SKM-1 (cell line): ENCODE measurements at regions not wholly inside any gene's neighbourhood (a gene's known extent, or its start where the extent isn't known, plus 50 kb on each side); places are given as distances from the start of the nearest gene placed in this dataset.

Experiments used
- DNase-seq: peaks from one replicate; lab custom pipeline; 2025; ENCODE audit not compliant: unreplicated experiment; lab: John Stamatoyannopoulos, UW

DNA sequence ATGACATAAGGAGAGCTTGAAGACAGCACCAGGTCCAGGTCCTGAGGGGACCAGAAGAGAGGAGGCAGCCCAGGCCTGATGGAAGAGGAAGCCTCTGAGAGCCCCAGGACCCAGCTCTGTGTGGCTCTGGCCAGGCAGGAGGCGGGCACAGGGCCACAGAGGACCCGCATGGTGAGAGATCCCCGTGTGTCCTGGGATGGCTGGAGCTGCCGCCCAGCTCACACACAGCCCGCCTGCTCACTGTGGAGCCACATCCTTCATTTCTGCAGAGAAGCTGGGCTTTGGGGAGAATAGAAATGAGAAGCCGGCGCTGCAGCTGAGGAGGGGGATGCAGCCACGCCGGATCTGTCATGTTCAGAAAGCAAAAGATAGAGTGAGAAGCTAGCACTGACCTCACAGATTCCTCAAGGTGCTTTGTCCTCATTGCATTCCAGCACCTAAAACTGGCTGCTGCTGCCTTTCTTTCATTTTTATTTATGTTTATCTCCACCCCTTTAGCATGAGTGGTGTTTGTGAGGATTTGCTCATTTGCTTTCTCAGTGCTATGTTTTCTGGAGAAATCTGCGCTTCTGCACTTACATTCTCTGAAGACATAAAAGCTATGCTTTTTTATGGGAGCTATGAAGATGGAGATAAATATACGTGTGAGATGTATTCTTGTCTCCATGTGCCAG lies 307.6 kb upstream of the MYT1L start:
- no peak for DNase-seq

DNA sequence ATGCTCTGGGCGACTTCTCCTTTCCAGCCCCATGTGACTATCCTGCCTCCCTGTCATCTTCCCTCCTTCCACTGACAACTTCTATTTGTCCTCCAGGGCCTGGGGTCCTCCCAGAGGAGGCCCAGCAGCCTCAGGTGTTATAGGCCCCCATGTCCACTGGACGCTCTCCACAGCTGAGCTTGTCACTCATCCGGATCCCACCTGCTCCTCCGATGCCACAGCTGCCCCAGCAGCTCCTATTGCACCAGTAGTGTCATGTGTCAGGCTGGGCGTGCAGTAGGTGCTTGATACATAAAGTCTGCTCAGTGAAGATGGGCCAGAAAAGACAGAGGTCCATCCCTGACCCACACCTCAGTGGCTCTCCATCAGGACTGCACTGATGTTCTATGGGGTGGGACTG lies 305.7 kb upstream of the MYT1L start:
- DNase-seq = no peak

DNA sequence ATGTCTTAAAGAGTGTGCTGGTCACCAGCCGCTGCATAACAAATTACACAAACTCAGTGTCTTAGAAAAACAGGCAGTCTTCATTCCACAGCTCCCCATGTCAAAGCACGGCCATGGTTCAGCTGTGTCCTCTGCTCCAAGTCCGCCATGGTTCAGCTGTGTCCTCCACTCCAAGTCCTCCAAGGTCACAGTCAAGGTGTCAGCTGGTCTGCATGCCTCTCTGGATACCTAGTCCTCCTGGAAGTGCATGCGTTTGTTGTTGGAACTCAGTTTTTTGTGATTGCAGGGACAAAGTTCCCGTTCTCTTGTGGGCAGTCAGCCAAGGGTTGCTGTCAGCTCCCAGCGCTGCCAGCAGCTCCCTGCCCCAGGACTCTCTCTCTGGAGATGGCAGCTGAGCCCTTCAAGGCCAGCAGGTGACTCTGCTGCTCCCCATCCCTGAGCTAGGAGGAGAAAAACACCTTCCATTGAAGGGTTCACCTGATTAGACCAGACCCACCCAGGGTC lies 304.0 kb upstream of the MYT1L start:
- DNase-seq = no peak

DNA sequence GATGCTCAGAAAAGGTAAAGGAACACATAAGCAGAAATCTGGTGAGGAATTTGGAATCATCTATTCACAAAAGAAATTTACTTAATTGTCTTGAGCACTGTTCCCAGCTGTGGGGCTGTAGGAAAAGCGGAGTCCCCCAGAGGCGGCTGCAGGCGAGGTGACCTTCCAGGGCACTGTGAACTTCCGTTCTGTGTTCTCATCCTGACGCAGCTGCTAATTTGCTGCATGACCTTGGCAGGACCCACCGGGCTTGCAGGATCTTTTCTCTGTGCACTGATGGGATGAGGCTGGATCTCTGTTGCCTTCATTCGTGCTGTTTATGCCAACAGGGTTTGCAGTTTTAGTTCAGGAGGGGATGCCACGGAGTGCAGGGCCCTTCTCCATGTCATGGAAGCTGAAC lies 301.9 kb upstream of the MYT1L start:
- DNase-seq = no peak

DNA sequence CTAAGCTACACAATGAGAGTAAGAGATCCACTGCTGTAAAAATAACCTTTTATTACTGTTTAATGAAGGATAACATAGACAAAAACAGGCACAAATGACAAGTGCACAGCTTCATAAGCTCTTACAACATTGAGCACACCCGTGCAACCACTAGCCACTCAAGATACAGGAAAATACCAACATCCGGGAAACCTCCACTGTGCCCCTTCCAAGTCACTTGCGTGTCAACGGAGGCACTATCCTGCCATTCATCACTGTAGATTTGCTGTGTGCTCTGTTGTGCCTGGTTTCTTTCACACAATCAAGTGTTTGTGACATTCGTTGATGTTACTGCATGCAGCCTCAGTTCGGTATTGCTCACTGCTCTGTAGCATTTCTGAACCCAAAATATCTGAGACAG lies 292.9 kb upstream of the MYT1L start:
- no peak for DNase-seq

DNA sequence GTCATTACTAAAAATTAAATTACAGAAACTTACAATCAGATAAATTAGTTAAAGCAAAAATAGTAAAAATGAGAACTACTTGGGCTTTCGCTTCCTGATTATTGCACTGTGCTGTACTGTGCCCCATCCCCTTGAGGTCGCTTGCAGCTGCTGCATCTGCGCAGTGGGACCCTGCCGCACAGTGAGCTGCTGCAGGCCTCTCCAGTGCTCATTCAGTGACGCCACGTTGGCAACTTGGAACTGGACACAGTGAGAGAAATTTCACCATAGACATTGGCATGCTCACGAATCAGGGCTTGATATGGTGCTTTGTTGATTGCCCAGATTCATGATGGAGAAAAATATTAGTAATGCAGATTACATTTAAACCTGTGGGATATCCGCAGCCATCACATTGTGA lies 290.8 kb upstream of the MYT1L start:
- no peak for DNase-seq

DNA sequence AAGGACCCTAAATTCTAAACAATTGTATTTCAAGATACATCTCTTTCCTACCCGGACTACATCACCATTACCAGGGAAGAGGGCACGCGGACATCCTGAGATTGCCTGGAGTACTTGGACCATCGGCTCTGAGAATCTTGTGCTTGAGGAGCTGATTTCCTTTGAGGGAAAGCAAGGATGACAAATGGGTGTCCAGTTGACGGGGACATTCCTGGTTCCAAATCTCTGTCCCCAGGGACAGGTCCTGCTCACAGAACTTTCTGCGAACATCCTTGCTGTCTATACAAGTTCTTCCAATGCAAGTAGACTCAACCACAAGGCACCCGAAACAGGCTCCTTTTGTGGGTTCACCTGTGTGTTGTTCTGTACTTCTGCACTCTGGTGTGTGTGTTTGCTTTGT lies 289.5 kb upstream of the MYT1L start:
- no peak for DNase-seq

DNA sequence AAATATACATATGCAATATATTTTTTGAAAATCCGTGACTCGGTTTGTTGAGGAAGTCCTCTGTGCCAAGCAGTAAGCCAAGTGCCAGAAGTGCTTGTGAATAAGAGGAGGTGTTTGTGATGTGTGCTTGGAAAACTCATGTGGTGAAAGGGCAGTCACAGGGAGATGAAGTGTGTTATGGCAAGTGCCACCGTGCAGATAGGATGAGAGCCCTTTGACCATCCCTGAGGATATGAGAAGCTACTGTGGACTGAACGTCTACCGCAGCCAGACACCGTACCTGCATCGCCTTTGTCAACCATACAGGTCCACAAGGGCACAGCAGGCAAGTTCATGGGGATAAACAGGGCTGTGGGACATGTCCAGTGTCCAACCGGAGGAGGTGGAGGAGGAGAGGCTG lies 288.9 kb upstream of the MYT1L start:
- DNase-seq = no peak

DNA sequence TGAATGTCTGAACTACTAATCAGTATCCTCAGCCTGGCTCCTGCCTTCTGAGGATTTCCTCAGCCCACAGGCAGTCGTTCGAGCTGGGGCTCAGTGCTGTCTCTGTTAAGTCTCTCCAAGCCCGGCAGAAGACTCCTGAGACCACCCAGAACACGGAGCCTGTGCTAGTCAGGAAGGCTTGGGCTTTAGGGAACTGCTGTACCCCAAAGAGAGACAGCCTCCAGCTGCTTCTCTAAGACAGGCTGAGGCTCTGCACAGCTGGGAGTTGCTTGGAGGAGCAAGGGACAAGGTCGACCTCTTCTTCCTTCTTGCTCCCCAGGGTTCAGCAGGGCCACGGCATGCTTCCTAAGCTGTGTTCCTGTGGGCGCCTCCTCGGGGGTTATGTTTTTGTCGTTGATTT lies 283.4 kb upstream of the MYT1L start:
- no peak for DNase-seq

DNA sequence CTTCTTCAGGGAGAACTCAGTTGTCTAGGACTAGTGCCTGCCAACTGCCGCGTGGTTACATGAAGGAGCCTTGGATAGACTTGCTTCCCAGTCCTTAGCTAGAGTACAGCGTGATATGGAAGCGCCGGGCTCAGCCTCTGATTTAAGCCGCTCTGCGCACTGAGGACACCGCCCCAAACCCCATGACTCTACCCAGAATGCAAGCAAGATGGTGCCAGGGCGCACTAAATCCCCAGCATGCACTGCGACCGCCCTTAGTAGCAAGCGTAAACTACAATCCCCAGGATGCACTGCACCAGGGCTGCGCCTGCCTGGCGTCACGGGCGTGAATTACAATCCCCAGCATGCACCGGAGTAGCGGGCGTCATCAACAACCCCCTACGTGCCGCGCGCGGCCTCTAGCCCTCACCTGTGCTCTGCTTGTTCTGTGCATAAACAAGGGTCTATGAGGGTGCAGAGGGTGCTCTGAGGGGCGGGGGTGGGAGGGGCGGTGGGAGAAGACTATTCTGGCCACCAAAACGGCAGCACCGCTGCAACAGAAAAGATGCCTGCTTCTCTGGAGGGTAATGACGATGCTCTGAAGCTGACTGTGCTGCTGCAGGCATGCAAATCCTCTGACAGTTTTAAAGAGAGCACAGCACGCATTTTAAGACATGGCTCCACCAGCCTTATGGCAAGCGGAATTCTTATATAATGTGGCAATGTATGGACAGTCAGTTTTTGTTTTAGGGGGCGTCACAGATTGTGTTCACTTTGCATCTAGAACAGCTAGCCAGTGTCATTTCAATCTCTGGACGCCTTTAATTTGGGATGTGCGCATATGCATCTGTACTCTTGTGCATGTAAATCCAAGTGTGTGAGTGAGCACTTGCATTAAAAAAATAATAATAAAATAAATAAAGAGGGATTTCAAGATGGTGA lies 282.5 kb upstream of the MYT1L start:
- DNase-seq = no peak

DNA sequence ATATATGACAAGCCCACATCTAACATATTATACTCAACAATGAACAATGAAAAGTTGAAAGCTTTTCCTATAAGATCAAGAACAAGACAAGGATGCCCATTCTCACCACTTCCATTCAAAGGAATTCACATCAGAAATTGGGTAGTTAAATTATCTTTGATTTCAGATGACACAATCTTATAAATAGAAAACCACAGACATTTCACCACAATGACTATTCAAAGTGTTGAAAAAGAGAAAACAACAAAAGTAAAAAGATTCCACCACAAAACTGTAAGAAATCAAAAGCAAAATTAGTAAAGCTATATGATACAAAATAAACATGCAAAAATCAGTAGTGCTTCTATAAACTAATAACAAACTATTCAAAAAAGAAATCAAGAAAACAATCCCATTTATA lies 279.7 kb upstream of the MYT1L start:
- DNase-seq = no peak

DNA sequence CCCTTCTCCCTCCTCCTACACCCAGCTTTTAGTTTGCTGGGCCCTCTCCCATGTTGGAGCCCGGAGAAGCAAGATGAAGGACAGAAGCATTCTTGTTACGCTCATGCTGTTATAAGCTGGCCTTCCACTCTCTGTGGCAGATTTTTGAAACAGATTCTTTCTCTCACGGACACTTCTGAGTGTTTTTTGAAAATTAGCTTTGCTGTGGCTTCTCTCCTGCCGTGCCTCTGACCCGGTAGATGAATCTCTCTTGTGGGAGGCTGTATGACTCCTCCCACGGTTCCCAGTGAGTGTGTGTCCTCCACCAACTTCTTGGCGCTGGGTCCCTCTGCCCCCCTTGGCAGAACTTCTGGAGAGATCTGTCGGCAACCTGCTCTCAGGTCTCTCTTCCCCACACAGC lies 269.3 kb upstream of the MYT1L start:
- DNase-seq = no peak

DNA sequence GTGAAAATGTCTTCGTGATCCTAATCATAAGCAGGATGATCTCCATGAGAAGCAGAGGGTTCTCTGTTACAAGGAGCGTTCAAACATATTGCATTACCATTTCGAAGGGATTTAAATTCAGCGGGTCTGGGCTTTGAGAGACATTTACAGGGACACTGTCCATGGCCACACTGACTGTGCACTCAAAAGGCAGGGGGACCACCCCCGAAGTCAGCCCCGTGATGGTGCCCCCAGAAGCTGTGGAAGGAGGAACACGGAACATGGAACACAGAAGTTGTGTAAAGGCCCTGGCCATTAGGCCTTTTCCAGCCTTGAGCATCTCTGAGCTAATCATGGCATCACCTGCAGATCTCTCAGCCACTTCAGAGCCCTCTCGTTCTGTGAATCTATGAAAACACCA lies 268.4 kb upstream of the MYT1L start:
- DNase-seq = no peak

DNA sequence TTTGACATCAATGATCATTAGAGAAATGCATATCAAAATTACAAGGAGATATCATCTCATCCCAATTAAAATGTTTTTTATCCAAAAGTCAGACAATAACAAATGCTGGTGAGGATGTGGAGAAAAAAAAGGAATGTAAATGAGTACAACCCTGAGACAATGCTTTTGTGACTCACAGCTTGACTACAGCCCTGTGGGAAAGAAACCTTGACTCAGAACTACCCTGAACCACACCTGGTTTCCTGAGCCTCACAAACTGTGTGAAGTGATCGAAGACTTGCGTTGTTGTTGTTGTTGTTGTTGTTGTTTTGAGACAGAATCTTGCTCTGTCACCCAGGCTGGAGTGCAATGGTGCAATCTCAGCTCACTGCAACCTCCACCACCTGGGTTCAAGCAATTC lies 266.6 kb upstream of the MYT1L start:
- no peak for DNase-seq

DNA sequence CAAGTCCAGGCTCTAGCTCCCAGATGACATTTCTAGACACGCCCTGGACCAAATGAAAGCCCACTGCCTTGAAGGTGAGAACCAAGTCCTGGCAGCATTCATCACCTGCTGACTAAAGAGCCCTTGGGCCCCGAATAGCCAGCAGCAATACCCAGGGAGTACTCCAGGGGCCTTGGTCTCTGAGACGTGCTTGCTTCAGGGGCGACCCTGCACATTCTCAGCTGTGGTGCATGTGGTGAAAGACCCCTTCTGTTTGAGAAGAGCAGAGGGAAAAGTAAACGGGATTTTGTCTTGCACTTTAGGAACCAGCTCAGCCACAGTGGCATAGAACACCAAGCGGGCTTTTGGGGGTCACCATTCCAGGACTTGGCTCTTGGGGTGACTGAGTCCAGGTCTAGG lies 260.5 kb upstream of the MYT1L start:
- no peak for DNase-seq

DNA sequence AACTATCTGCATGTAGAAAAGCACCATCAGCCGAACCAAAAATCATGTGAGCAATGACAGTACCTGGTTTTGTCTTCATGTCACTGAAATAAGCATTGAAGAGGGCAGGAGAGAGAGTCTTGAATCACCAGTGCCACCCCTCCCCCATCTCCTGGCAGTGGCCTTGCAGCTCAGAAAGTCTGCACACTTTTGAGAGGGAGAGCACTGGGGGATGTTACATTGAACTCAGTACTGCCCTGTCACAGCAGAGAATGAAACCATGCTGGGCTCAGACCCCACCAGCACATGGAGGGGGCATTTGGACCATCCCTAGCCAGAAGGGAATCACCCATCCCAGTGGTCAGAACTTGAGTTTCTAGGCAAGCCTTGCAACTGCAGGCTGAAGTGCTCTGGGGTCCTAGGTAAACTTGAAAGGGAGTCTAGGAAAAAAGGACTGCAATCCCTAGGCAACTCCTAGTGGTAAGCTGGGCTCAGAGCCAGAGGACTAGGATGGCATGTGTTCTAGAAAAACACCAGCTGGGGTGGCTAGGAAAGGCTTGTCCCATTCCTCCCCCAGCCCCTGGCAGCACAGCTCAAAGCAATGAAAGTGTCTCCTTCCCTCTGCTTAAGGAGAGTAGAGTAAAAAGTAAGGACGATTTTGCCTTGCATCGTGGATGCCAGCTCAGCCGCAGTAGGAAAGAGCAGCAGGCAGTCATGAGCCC lies 259.9 kb upstream of the MYT1L start:
- no peak for DNase-seq

DNA sequence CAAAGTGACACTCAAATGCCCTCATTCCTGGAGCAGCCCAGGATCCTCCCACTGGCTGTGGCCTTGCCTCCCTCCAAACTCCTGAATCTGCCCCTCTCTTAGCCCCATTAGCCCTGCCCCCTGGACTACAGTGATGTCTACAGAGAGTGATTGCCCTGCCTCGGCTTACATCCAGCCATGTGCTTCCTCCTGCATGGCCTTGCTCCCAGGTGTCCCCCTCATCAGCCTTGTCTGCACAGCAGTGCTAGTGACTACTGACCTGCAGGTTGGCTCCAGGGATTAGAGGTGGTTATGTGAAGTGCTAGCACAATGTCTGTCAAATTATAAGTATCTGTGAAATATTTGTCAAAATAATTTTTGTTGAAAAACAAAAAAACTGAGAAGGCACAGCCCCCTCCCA lies 259.1 kb upstream of the MYT1L start:
- no peak for DNase-seq

DNA sequence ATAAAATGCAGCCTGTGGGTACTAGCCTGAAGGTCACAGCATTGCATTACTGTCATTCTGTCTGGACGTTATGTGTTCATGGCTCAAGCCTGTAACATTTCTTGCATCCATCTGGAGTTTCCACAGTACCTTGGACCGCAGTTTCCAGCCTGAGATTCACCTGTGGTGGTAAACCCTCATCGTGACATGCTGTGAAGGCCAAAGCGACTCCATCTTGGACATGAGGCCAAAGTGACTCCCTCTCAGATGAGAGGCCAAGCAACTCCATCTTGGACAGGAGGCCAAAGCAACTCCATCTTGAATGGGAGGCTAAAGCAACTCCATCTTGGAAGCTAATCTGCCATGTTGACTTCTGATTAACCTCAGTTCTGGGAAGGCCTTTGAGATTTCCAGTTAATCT lies 257.7 kb upstream of the MYT1L start:
- no peak for DNase-seq

DNA sequence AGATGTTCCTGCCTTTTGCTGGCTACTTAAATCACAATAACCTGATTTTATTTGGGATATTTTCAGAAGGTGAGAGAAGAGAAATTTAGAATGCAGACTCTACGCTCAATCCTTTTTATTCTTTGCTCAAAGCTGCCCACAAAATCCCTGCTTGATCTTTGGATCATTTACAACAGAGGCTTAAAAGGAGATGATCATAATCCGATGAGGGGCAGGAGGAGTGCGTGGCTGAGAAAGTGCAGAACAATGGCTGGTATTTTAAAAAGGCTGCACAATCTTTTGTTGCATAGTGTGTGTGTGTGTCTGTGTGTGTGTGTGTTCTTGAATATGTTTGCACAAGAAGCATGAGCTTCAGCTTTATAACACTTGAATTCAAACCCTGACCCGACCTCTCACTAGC lies 256.3 kb upstream of the MYT1L start:
- no peak for DNase-seq

DNA sequence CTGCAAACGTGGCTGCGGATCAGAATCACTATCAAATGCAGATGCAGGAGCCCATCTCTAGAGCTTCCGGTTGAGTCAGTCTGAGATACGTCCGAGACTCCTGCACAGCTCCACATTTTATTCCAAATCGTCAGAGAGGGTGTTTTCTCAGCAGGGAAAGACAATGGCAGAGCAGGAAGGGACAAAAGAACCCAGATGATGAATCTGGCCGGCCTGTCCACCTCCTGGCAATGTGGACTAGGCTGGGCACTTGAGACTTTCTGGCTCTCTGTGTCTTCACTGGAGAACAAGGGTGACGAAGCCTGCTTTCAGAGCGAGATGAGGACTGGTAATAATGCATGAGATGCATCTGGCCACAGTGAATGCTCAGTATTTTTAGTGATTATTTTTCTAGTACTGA lies 255.9 kb upstream of the MYT1L start:
- no peak for DNase-seq

DNA sequence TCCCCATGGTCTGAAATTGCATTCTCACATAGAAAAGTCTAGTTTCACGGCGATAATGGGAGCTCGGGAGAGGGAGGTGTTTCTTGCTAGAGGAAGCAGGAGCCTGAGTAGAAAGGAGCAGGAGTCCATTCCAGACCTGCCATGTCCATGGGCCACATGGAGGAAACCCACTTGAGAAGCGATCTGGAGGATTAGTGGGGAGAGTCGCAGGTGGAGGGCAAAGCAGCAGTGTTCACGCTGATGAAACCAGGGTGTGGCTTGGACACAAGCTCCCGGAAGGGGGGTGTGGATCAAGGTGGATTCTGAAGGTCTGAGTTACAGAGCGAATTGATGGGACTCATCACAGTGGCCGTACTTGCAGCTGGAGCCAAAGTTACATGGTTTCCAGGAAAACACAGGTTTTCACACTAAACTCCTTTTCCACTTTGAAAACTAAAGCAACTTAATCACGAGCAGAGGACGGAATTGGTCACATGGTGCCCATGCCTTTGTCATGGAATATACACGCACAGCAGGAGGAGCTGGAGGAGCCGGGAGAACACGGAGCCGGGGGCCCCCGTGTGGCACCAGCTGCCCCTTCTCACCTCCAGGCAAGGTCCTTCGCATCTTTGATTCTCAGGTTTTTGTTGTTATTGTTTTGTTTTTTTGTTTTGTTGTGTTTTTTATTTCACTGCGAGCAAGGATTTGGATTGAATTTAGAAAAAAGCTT lies 255.1 kb upstream of the MYT1L start:
- DNase-seq = no peak
